ENCODE measurements at regions not wholly inside any gene's neighbourhood (a gene's known extent, or its start where the extent isn't known, plus 50 kb on each side); places are given as distances from the start of the nearest gene placed in this dataset.

GRCh38 chr11:90809581-90809980, 586.7 kb upstream of the CHORDC1 start:
- TF ChIP-seq POLR2A (IDR thresholded peaks at IDR 0.05) (no peak), CTCF (IDR thresholded peaks at IDR 0.05) (no peak), POLR2AphosphoS5 (IDR thresholded peaks at IDR 0.05) (no peak)
